ENCODE measurements at regions not wholly inside any gene's neighbourhood (a gene's known extent, or its start where the extent isn't known, plus 50 kb on each side); places are given as distances from the start of the nearest gene placed in this dataset.

- Histone ChIP-seq H4K5ac (ENCODE audit: insufficient read length, low read depth, low read length) (no peak overlapping the region), H3K4ac (ENCODE audit: low read depth, low read length) (no peak overlapping the region), H3K27me3 (ENCODE audit: insufficient read depth, low read length) (no peaks in the 10 kb centered on the region), H2BK12ac (ENCODE audit: insufficient read length, low read depth, low read length) (no peak overlapping the region), H2BK20ac (ENCODE audit: low read depth, low read length, poor library complexity, severe bottlenecking) (no peak overlapping the region), H3K4me1 (ENCODE audit: insufficient read depth, low read length) (no peaks in the 10 kb centered on the region; the same call in 1 of the 2 replicates), H4K91ac (ENCODE audit: insufficient read length, low read depth, low read length) (no peak overlapping the region), H2AFZ (ENCODE audit: low read length) (no peak overlapping the region), H4K20me1 (ENCODE audit: control insufficient read depth, insufficient read depth, insufficient read length) (no peaks in the 10 kb centered on the region), H3K79me2 (ENCODE audit: insufficient read depth, low read length) (no peaks in the 10 kb centered on the region), H2BK15ac (ENCODE audit: low read depth, low read length) (no peak overlapping the region), H3T11ph (ENCODE audit: low read length) (no peak overlapping the region), H3K23me2 (ENCODE audit: insufficient read length, low read depth, low read length, poor library complexity, severe bottlenecking) (no peaks in the 10 kb centered on the region), H3K79me1 (ENCODE audit: insufficient read depth, low read depth, low read length, poor library complexity, severe bottlenecking) (no peaks in the 10 kb centered on the region), H2AK5ac (ENCODE audit: insufficient read length, low read length) (no peak overlapping the region), H3K14ac (ENCODE audit: insufficient read depth, low read length) (no peak overlapping the region), H3K9ac (ENCODE audit: extremely low read depth, insufficient read length, low read length) (no peak overlapping the region), H4K8ac (replicated peaks; ENCODE audit: insufficient read length, low read depth, low read length) (no peak overlapping the region), H3K23ac (ENCODE audit: insufficient read length, low read depth, low read length) (no peak overlapping the region), H3K4me2 (ENCODE audit: insufficient read depth, insufficient read length, low read length) (no peak overlapping the region), H3K27ac (ENCODE audit: insufficient read length, low read depth, low read length) (no peak overlapping the region), H2BK120ac (ENCODE audit: low read depth, low read length, poor library complexity, severe bottlenecking) (no peak overlapping the region), H3K18ac (ENCODE audit: insufficient read length, low read depth, low read length) (no peak overlapping the region), H2BK5ac (ENCODE audit: insufficient read length, low read length) (no peak overlapping the region), H3K9me3 (ENCODE audit: control insufficient read depth, low read depth, low read length) (no peaks in the 10 kb centered on the region), H3K56ac (ENCODE audit: insufficient read length, low read depth, low read length) (no peak overlapping the region)
- WGBS (ENCODE audit: extremely low coverage, insufficient read length, low lambda C conversion rate), result 100% methylated on average over 1 of the region's 5 CpGs
- no peak overlapping the region for H3K4me3 Mint-ChIP-seq
- H3K27me3 Mint-ChIP-seq (ENCODE audit: low read depth), result no peaks in the 10 kb centered on the region
- H3K4me1 Mint-ChIP-seq, result peaks cover 8 to 13% of the 10 kb centered on the region in 2 experiments
- no peak overlapping the region for H3K27ac Mint-ChIP-seq
- H3K9me3 Mint-ChIP-seq, result no peaks in the 10 kb centered on the region
- H3K36me3 Mint-ChIP-seq (ENCODE audit: insufficient read depth in 1 of 3, low read depth in 3 of 3), result no peaks in the 10 kb centered on the region
- DNase-seq, result no peak
- TF ChIP-seq CTCF (conservative IDR thresholded peaks at IDR 0.05), result no peak
Measured at GRCh38 chr2:57882895-57883515, 163.6 kb upstream of the VRK2 start.

Measured in H9 (cell line).